ENCODE measurements at regions not wholly inside any gene's neighbourhood (a gene's known extent, or its start where the extent isn't known, plus 50 kb on each side); places are given as distances from the start of the nearest gene placed in this dataset.

- H3K36me3 ChIP-seq (ENCODE audit: low read depth) = no peaks in the 10 kb centered on the region
- H3K4me1 ChIP-seq (ENCODE audit: insufficient read depth) = no peaks in the 10 kb centered on the region
- no peaks in the 10 kb centered on the region for H3K9me2 ChIP-seq (ENCODE audit: insufficient read depth)
- H3K9ac ChIP-seq = no peak overlapping the region
- H3K27me3 ChIP-seq (replicated peaks; ENCODE audit: insufficient read depth) = no peaks in the 10 kb centered on the region
- no peaks in the 10 kb centered on the region for H3K79me2 ChIP-seq (ENCODE audit: insufficient read depth)
- no peak overlapping the region for H3K27ac ChIP-seq
- no peak for DNase-seq
- in situ Hi-C loops (cut with MboI) = no loop called here
- H3K4me3 ChIP-seq = no peak overlapping the region
- WGBS, 2 experiments (ENCODE audit: low coverage in 1 of 2, low lambda C conversion rate in 2 of 2, missing lambda C conversion rate in 2 of 2) = 2 to 9% methylated on average over 2 of the region's 2 CpGs
- H4K20me1 ChIP-seq (ENCODE audit: insufficient read depth) = no peaks in the 10 kb centered on the region
- TF ChIP-seq EZH2phosphoT487 (IDR thresholded peaks at IDR 0.05; ENCODE audit: insufficient read depth, low read depth) (no peak), EZH2 (IDR thresholded peaks at IDR 0.05; ENCODE audit: insufficient read depth, poor library complexity, severe bottlenecking) (no peak)
- H3F3A ChIP-seq (ENCODE audit: insufficient read depth) = no peaks in the 10 kb centered on the region
- no peak overlapping the region for H3K4me2 ChIP-seq (ENCODE audit: unreplicated experiment)
- H2AFZ ChIP-seq = no peak overlapping the region
- no peaks in the 10 kb centered on the region for H3K9me3 ChIP-seq (ENCODE audit: low read depth)
These were observed 120.3 kb upstream of the KLHL4 start for GRCh38 chrX:87397103-87397886.

DNA sequence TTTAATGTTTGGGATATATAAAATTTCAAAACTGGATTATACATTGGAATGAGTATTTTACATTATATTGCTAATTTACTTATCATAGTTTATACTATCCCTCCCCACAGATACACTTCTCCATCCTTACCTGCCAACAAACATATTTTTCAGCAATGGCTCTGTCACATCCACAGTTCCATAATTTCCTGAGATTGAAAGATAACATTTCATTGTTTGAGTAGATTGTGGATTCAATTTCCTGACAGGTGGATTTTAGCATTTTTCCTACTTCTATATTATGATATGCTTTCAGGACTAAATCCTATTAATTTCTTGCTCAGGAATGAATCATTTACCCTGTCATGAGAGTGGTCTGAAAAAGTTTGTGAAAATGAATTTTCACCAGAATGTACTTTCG lies 115.3 kb upstream of the KLHL4 start:
- H3K9me3 ChIP-seq (ENCODE audit: low read depth) = no peaks in the 10 kb centered on the region
- no peak for TF ChIP-seq EZH2phosphoT487 (IDR thresholded peaks at IDR 0.05; ENCODE audit: insufficient read depth, low read depth)
- TF ChIP-seq EZH2 (IDR thresholded peaks at IDR 0.05; ENCODE audit: insufficient read depth, poor library complexity, severe bottlenecking) = no peak
- no peaks in the 10 kb centered on the region for H3K27me3 ChIP-seq (replicated peaks; ENCODE audit: insufficient read depth)
- no peaks in the 10 kb centered on the region for H3K36me3 ChIP-seq (ENCODE audit: low read depth)
- H3K9ac ChIP-seq = no peak overlapping the region
- H3F3A ChIP-seq (ENCODE audit: insufficient read depth) = no peaks in the 10 kb centered on the region
- WGBS, 2 experiments (ENCODE audit: low coverage in 1 of 2, low lambda C conversion rate in 2 of 2, missing lambda C conversion rate in 2 of 2) = 0 to 4% methylated on average over 1 of the region's 1 CpG
- no peak overlapping the region for H3K4me2 ChIP-seq (ENCODE audit: unreplicated experiment)
- H4K20me1 ChIP-seq (ENCODE audit: insufficient read depth) = no peaks in the 10 kb centered on the region
- no peak overlapping the region for H3K27ac ChIP-seq
- H3K4me3 ChIP-seq = no peak overlapping the region
- no peaks in the 10 kb centered on the region for H3K9me2 ChIP-seq (ENCODE audit: insufficient read depth)
- H2AFZ ChIP-seq = no peak overlapping the region
- in situ Hi-C loops (cut with MboI) = no loop called here
- no peak for DNase-seq
- H3K4me1 ChIP-seq (ENCODE audit: insufficient read depth) = no peaks in the 10 kb centered on the region
- no peaks in the 10 kb centered on the region for H3K79me2 ChIP-seq (ENCODE audit: insufficient read depth)

DNA sequence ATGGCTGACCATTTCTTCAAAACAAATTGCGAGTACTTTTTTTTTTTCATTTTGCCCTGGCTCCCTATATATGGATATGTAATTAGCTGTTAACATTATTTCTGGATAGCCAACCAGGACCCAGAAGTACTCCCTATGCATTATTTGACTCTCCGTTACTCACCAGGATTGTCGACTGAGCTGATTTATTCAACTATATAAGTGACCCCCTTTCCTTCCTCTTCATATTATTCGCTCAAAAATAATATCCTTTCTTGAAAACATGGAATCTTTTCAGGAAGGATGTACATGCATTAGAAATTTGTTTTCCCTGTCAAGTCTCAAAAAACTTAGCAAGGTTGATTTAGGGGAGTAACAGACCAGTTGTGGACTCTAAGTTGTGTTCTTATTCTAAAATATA lies 114.1 kb upstream of the KLHL4 start:
- in situ Hi-C loops (cut with MboI) = no loop called here
- TF ChIP-seq EZH2phosphoT487 (IDR thresholded peaks at IDR 0.05; ENCODE audit: insufficient read depth, low read depth) (no peak), EZH2 (IDR thresholded peaks at IDR 0.05; ENCODE audit: insufficient read depth, poor library complexity, severe bottlenecking) (no peak)
- no peak overlapping the region for H2AFZ ChIP-seq
- no peak overlapping the region for H3K27ac ChIP-seq
- H3K4me3 ChIP-seq = no peak overlapping the region
- no peaks in the 10 kb centered on the region for H3K9me3 ChIP-seq (ENCODE audit: low read depth)
- H4K20me1 ChIP-seq (ENCODE audit: insufficient read depth) = no peaks in the 10 kb centered on the region
- 27 to 46% methylated on average over 4 of the region's 4 CpGs for WGBS, 2 experiments (ENCODE audit: low coverage in 1 of 2, low lambda C conversion rate in 2 of 2, missing lambda C conversion rate in 2 of 2)
- no peaks in the 10 kb centered on the region for H3K9me2 ChIP-seq (ENCODE audit: insufficient read depth)
- no peak overlapping the region for H3K4me2 ChIP-seq (ENCODE audit: unreplicated experiment)
- DNase-seq = no peak
- no peaks in the 10 kb centered on the region for H3F3A ChIP-seq (ENCODE audit: insufficient read depth)
- H3K79me2 ChIP-seq (ENCODE audit: insufficient read depth) = no peaks in the 10 kb centered on the region
- no peaks in the 10 kb centered on the region for H3K36me3 ChIP-seq (ENCODE audit: low read depth)
- H3K9ac ChIP-seq = no peak overlapping the region
- H3K27me3 ChIP-seq (replicated peaks; ENCODE audit: insufficient read depth) = no peaks in the 10 kb centered on the region
- no peaks in the 10 kb centered on the region for H3K4me1 ChIP-seq (ENCODE audit: insufficient read depth)

DNA sequence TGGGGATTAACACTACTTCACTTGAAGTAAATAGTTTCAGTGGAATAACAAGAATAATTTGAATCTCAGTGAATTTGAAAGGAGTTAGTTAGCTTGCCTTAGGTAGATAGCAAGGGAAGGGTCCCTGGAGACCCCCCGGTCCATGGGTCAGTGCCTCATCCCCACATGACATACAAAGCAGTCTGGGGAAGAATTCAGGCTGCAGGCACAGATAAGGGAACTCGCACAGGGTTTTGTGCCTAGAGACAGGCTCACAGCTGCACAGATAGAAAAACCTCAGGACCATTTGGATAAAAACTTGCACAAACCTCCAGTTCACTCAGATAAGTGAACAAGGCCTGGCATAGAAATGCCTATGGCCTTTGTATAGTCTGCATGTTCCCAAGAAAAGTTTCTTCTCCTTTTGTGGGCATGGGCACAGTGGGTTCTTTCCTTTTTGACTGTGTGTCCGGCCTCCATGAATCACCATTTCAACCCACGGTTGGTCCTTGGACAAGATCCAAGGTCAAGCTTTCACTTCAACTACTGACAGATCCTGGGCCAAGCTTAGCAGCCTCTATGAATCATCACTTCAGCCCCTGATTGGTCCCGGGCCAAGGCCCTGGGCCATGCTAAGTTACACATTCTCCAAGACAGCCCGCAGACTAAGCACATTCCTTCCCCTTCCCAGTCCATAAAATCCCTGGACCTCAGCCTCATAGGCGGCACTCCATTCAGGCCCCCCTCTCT lies 108.3 kb upstream of the KLHL4 start:
- no peaks in the 10 kb centered on the region for H3K9me2 ChIP-seq (ENCODE audit: insufficient read depth)
- 21 to 27% methylated on average over 7 of the region's 7 CpGs for WGBS, 2 experiments (ENCODE audit: low coverage in 1 of 2, low lambda C conversion rate in 2 of 2, missing lambda C conversion rate in 2 of 2)
- no peaks in the 10 kb centered on the region for H3K79me2 ChIP-seq (ENCODE audit: insufficient read depth)
- no peaks in the 10 kb centered on the region for H3K9me3 ChIP-seq (ENCODE audit: low read depth)
- no peak for TF ChIP-seq EZH2 (IDR thresholded peaks at IDR 0.05; ENCODE audit: insufficient read depth, poor library complexity, severe bottlenecking)
- TF ChIP-seq EZH2phosphoT487 (IDR thresholded peaks at IDR 0.05; ENCODE audit: insufficient read depth, low read depth) = no peak
- no peaks in the 10 kb centered on the region for H3K4me1 ChIP-seq (ENCODE audit: insufficient read depth)
- no peak overlapping the region for H2AFZ ChIP-seq
- no peaks in the 10 kb centered on the region for H4K20me1 ChIP-seq (ENCODE audit: insufficient read depth)
- no peaks in the 10 kb centered on the region for H3K36me3 ChIP-seq (ENCODE audit: low read depth)
- H3F3A ChIP-seq (ENCODE audit: insufficient read depth) = no peaks in the 10 kb centered on the region
- no peak overlapping the region for H3K4me2 ChIP-seq (ENCODE audit: unreplicated experiment)
- H3K4me3 ChIP-seq = no peak overlapping the region
- H3K27ac ChIP-seq = no peak overlapping the region
- in situ Hi-C loops (cut with MboI) = no loop called here
- no peak overlapping the region for H3K9ac ChIP-seq
- DNase-seq = peak; percentile 3
- H3K27me3 ChIP-seq (replicated peaks; ENCODE audit: insufficient read depth) = no peaks in the 10 kb centered on the region
